ENCODE measurements at regions not wholly inside any gene's neighbourhood (a gene's known extent, or its start where the extent isn't known, plus 50 kb on each side); places are given as distances from the start of the nearest gene placed in this dataset.
A peak's percentile ranks its signal among the peaks of the same experiment; 100 is the strongest.

DNA sequence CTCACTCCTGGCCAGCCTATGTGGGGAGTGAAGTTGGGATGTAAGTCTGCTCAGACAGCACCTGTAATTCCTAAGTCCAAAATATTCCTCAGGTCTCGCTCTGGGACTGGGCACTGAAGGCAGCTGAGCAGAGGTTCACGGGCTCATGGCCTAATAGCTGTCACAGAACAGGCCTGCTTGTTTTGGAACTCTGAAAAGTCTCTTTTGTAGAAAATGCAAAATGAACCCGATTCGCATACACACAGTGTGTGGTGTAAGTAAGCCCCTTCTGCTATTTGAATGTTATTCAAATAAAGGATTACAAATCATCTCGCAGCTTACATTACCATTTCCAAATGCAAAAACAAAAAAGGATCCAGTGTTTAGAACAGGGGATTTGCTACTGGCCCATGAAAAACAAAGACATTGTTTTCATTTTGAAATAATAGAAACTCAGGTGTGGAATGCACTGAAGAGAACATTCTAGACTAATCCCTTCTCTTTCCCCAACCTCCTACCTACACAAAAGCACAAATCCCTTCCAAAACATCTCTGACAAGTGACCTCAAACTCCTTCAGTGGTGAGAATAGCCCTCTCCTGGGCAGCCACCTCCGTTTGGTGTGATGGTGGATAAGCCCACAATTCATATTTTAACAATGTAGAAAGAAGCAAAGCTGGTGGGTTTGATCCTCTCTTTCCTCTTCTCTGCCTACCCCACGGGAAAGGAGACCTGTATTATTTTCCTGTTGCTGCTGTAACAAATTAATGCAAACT is 118.3 kb upstream of the NCK2 start:
- no peak overlapping the region for H3K27ac ChIP-seq (ENCODE audit: low read length in 2 of 2)
- H3K9me3 ChIP-seq (ENCODE audit: control extremely low read depth in 1 of 3, control insufficient read depth in 2 of 3, insufficient read depth in 1 of 3, low read length in 2 of 3): no peaks in the 10 kb centered on the region
- Mint-ChIP-seq H3K27ac (no peak overlapping the region), H3K4me1 (peaks cover 5% of the 10 kb centered on the region), H3K4me3 (no peak overlapping the region), H3K27me3 (peaks cover 44% of the 10 kb centered on the region), H3K9me3 (ENCODE audit: insufficient read depth) (peaks cover 2% of the 10 kb centered on the region)
- no peak overlapping the region for H3K4me2 ChIP-seq (replicated peaks; ENCODE audit: low read depth, low read length, poor library complexity, severe bottlenecking)
- DNase-seq (no peak), ATAC-seq (ENCODE audit: low read depth) (no peak)
- H3K27me3 ChIP-seq (replicated peaks in 1 of 4; ENCODE audit: control extremely low read depth in 1 of 4, control insufficient read depth in 3 of 4, insufficient read depth in 4 of 4, low read length in 3 of 4): peaks cover 0 to 6% (median 1%) of the 10 kb centered on the region in 4 experiments
- 79% methylated on average over 2 of the region's 7 CpGs for WGBS (ENCODE audit: insufficient coverage)
- no peaks in the 10 kb centered on the region for H3K79me2 ChIP-seq (ENCODE audit: control insufficient read depth, insufficient read depth, low read length)
- CTCF ChIA-PET: interaction anchor here (0.6 kb wide), 1 partner anchor 21 kb away, joined by 3 read pairs; no protein-coding TSS in a partner anchor
- intact Hi-C loops (cut with micrococcal nuclease): no loop called here
- no peak overlapping the region for H3K4me3 ChIP-seq (ENCODE audit: control extremely low read depth in 1 of 5, extremely low read depth in 1 of 5, insufficient read depth in 1 of 5, low read depth in 2 of 5, low read length in 4 of 5)
- H3K9ac ChIP-seq (ENCODE audit: low read length): no peak overlapping the region
- TF ChIP-seq CTCF (IDR thresholded peaks at IDR 0.05) (no peak), EZH2 (IDR thresholded peaks at IDR 0.05; ENCODE audit: borderline replicate concordance, insufficient read depth, low read depth, low read length, poor library complexity, severe bottlenecking) (no peak)
- H2AFZ ChIP-seq (ENCODE audit: insufficient read depth, low read depth, low read length, poor library complexity, severe bottlenecking): no peak overlapping the region
- no peaks in the 10 kb centered on the region for H3K36me3 ChIP-seq (replicated peaks in 1 of 2; ENCODE audit: control extremely low read depth in 1 of 2, control insufficient read depth in 1 of 2, extremely low read depth in 1 of 2, insufficient read depth in 2 of 2, low read length in 1 of 2)
- POLR2A ChIA-PET: no interaction called here
- no peaks in the 10 kb centered on the region for H4K20me1 ChIP-seq (ENCODE audit: control insufficient read depth, insufficient read depth, low read length, poor library complexity, severe bottlenecking)
- H3K4me1 ChIP-seq (ENCODE audit: control insufficient read depth in 2 of 2, insufficient read depth in 2 of 2, low read length in 2 of 2): no peaks in the 10 kb centered on the region

GRCh38 chr2:105625632-105626031 is 119.1 kb upstream of the NCK2 start:
- ChIA-PET CTCF (no interaction called here), POLR2A (no interaction called here)
- peaks cover 2% of the 10 kb centered on the region for H3K9me3 Mint-ChIP-seq (ENCODE audit: insufficient read depth)
- Histone ChIP-seq H2AFZ (ENCODE audit: insufficient read depth, low read depth, low read length, poor library complexity, severe bottlenecking) (peak overlapping the region; percentile 30), H3K79me2 (ENCODE audit: control insufficient read depth, insufficient read depth, low read length) (no peaks in the 10 kb centered on the region), H3K4me2 (replicated peaks; ENCODE audit: low read depth, low read length, poor library complexity, severe bottlenecking) (no peak overlapping the region), H3K9me3 (ENCODE audit: control extremely low read depth in 1 of 3, control insufficient read depth in 2 of 3, insufficient read depth in 1 of 3, low read length in 2 of 3) (no peaks in the 10 kb centered on the region), H3K4me1 (ENCODE audit: control insufficient read depth in 2 of 2, insufficient read depth in 2 of 2, low read length in 2 of 2) (no peaks in the 10 kb centered on the region), H4K20me1 (ENCODE audit: control insufficient read depth, insufficient read depth, low read length, poor library complexity, severe bottlenecking) (no peaks in the 10 kb centered on the region), H3K36me3 (replicated peaks in 1 of 2; ENCODE audit: control extremely low read depth in 1 of 2, control insufficient read depth in 1 of 2, extremely low read depth in 1 of 2, insufficient read depth in 2 of 2, low read length in 1 of 2) (no peaks in the 10 kb centered on the region), H3K9ac (ENCODE audit: low read length) (no peak overlapping the region), H3K27ac (ENCODE audit: low read length in 2 of 2) (no peak overlapping the region), H3K4me3 (ENCODE audit: control extremely low read depth in 1 of 5, extremely low read depth in 1 of 5, insufficient read depth in 1 of 5, low read depth in 2 of 5, low read length in 4 of 5) (no peak overlapping the region), H3K27me3 (replicated peaks in 1 of 4; ENCODE audit: control extremely low read depth in 1 of 4, control insufficient read depth in 3 of 4, insufficient read depth in 4 of 4, low read length in 3 of 4) (peaks cover 0 to 6% (median 1%) of the 10 kb centered on the region in 4 experiments)
- H3K27me3 Mint-ChIP-seq: peaks cover 47% of the 10 kb centered on the region
- H3K4me1 Mint-ChIP-seq: peaks cover 5% of the 10 kb centered on the region
- ATAC-seq (ENCODE audit: low read depth) (no peak), DNase-seq (no peak)
- H3K27ac Mint-ChIP-seq: no peak overlapping the region
- H3K4me3 Mint-ChIP-seq: no peak overlapping the region
- WGBS (ENCODE audit: insufficient coverage): 5% methylated on average over 8 of the region's 11 CpGs
- TF ChIP-seq EZH2 (IDR thresholded peaks at IDR 0.05; ENCODE audit: borderline replicate concordance, insufficient read depth, low read depth, low read length, poor library complexity, severe bottlenecking) (no peak), CTCF (IDR thresholded peaks at IDR 0.05) (no peak)
- intact Hi-C loops (cut with micrococcal nuclease): no loop called here
